HuH-7 (cell line): ENCODE measurements at regions not wholly inside any gene's neighbourhood (a gene's known extent, or its start where the extent isn't known, plus 50 kb on each side); places are given as distances from the start of the nearest gene placed in this dataset.
"Not testable (repeated sequence)": the region's sequence is repeated elsewhere in the genome, so short reads cannot be mapped to it uniquely, and the experiment has no call there.

Experiments
- DNase-seq: peaks from one replicate; pipeline ENCODE4 v3.0.0; 2011; ENCODE audit warnings: low spot score

DNA sequence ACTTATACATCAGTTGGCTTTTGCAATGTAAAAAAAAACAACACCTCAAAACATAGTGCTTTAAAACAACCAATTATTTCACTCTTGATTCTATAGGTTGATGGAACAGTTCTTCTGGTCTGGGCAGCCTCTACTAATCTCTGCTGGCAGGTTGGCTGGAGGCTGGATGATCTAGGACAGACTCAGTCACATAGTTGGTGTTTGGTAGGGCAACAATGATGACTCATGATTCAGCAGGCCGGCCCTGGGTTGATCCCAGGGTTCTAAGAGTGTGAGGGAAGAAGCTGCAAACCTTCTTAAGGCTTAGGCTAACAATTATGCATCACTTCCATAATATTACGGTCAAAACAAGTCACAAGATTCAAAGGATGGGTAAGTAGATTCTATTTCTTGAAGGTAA lies 558.2 kb downstream of the ZNF674 start:
- DNase-seq, result no peak

DNA sequence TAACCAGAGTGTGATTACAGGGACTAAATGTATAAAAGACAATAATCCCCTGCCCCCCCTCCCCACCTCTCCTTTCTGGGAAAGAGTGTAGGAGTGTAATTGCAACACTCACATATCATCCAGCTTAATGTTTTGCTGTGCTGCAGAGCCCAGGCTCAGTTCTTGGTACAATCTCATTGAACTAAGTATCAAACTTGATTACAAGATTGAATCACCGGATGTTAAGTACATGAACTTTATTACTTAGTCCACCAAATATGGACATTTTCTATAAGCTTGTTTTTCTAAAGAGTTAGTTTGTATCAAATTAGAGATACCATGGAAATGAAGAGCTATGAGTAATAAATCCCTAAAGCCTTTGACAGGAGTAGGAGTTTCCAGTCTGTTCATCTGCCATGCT lies 559.1 kb downstream of the ZNF674 start:
- no peak for DNase-seq

DNA sequence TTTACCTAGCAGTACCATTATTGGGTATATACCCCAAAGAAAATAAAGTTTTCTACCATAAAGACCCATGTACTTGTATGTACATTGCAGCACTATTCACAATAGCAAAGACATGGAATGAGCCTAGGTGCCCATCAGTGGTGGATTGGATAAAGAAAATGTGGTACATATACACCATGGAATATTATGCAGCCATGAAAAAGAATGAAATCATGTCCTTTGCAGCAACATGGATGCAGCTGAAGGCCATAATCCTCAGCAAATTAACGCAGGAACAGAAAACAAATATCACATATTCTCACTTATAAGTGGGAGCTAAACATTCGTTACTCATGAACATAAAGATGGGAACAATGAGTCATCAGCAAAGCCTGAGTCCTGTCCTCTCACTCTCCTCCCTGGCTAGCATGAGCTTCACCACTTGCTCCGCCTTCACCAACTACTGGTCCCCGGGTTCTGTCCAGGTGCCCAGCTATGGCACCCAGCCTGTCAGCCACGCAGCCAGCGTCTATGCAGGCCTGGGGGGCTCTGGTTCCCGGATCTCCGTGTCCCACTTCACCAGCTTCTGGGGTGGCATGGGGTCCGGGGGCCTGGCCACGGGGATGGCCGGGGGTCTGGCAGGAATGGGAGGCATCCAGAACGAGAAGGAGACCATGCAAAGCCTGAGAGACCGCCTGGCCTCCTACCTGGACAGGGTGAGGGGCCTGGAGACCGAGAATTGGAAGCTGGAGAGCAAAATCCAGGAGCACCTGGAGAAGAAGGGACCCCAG lies 562.1 kb downstream of the ZNF674 start:
- DNase-seq, result not testable (repeated sequence)

DNA sequence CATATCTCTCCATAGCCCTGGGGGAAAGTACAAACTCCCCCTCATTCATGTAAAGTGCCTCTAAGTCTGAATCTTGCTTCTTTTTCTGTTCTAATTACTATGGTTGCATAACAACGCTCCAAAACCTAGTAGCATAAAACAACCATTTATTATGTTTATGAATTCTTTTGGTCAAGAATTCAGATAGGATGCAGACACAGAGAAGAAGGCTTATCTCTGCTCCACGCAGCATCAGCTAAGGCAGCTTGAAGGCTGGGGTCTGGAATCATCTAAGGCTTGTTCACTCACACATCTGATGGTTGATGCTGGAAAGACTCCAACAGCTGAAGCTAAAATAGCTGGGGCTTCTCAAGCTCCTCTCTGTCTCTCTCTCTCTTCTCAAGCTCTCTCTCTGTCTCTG lies 564.5 kb downstream of the ZNF674 start:
- no peak for DNase-seq

DNA sequence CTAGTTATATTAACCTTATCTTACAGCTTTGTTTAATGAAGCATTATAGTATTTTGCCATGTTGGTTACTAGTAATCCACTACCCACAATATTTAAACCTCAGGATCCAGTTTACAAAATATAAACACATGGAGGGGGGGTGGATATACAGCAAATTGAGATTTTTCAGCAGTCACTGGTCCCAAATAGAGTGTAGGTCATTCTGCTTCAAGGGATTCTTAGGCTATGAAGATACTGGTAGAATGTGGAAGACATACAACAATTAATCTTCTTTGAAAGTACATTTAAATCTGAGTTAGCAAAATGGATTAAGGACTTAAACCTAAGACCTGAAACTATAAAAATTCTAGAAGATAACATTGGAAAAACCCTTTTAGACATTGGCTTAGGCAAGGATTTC lies 569.6 kb downstream of the ZNF674 start:
- DNase-seq, result no peak

DNA sequence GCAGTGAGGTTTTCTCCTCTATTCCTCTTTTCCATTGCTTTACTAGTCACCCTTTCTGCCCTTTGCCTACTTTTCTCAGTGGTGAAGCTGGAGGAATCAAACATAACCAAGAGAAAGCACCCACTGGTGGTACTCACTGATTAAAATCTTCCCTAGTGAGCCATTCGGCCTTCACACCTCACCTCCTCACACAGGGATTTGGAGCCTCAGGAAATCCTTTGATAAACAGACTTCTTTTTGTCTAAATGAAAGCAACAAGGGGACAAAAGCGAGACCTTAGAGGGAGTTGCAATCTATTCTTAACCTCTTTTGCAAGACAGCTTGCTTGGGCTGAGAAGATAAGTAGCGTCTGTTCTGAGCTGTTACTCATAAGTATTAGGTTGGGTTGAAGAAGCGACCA lies 572.6 kb downstream of the ZNF674 start:
- DNase-seq, result no peak

DNA sequence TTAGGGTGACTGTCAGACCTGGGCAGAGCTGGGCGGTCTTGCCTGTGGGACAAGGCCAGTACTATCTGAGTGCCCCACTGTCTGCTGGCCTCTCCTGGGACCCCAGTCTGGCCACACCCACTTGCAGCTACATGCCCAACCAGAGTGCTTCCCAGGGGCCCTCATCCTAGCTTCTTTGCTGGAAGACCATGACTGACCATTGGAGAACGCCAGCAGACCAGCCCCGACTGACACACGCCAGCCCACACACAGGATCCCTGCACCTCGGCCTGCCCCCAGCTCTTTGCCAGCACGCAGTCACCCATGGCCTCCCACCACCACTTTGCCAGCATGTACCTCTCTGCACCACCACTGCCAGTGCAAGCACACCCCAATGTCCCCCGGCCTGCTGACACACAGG lies 585.7 kb downstream of the ZNF674 start:
- no peak for DNase-seq

DNA sequence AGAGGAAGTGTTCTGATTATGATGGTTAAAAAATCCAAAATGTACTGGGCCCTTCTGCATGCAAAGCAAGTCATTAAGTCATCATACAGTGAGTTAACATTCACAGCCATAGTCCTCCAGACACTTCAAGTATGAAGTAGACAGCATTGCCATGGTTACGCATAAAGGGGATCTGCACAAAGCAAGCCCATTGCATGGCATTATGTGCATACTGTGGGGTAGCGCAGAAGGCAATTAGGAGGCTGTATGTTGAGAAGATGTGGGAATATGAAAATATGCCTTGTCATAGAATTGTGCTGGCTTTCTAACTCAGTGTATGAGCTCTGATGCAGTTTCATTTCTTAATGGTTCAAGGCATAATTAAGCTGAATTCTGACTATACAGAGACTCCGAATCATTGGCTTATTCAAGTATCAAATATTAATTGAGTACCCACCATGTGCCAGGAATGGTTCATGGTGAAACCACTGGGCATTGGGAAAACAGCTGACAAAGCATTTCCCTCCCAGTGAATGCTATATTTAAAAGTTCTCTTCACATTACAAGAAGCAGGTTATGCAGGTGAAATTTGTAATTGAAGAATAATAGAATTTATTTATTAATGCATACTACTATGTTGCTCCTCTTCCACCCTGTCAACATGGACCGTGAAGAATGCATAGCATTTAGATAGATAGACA lies 588.9 kb downstream of the ZNF674 start:
- no peak for DNase-seq

DNA sequence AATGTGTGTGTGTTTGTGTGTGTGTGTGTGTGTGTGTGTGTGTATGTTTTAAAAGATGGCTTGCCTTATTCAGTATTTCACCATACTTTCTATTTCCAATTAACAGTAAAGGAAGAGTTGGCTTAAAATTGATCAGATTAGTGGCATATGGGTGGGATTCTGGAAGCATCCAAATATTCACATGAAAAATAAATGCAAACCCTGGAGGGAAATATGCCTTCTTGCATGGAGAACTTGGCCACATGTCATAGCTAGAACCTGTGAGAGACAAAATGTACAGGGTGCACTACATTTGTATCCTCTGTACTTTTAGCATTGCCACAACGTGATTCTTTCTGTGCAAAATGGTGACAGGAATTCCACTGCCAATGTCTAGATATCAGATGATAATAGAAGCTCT lies 589.6 kb downstream of the ZNF674 start:
- DNase-seq, result no peak

DNA sequence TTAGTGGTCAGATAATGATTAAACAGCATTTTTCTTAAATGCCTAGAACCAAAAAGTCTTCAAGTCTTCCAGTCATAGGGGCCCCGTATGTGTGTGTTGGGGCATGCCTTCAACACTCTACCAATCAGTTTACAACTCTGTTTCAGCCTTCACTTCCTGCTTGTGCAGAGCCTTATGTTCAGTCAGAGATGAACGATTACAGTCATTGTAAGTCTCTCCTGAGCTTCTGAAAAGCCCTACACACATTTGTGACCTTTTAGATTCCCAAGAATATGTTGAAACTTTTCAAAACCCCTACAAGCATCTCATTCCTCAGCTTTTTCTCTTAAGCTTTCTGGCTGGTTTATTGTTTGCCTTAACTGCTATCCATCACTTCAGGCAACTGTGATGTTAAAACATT lies 591.2 kb downstream of the ZNF674 start:
- DNase-seq, result no peak

DNA sequence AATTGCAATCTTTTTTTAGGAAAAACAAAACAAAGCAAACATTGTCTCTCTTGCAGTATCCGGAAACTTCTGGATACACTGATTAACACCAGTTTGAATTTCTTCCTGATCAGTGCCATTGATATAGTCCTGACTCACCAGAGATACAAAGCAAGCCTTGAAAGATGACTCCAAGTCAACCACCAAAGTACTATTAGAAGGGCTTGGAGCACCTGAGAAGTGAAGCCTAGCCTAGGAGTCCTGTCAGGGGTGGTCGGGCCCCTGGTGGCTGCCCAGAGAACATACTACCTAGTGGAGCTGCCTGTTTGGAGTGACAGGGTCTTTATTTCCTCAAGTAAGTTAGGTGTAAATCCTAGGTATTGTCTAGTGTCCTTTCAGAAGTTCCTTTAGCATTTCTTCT lies 593.2 kb downstream of the ZNF674 start:
- DNase-seq, result peak; percentile 15

DNA sequence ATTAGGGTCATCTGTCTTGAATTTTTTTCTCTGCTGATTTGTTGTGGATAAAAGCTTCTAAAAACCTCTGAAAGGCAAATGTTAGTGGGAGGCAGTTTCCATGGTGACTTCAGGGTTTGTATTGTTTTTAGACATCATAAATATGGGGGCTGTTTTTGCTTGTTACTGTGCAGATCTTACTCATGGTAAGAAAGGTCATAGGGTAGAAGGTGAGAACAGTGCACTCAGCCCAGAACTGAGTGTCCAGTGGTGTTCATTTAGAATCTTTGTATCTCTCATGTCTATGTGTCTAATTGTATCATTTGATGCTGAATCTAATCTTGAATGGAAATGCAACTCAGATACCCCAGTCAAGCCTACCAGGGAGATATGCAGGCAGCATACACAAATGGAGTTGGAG lies 609.8 kb downstream of the ZNF674 start:
- no peak for DNase-seq

DNA sequence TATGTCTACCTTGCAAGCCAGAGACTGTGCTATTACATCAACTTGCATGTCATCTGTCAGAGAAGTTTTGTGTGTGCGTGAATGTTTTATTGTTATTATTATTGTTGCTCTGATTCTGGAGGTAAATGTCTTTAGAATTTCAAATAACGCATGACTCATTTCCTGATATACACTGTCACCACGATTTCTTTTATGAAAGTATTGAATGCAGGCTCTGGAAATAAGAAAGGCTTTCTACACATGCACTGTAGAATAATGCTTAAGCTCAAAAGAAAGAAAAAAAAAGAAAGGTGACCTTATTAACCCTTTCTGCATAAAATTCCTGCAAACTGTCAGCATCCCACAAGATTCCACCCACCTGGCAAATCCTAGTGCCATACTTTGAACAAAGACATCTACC lies 632.9 kb downstream of the ZNF674 start:
- DNase-seq, result no peak

DNA sequence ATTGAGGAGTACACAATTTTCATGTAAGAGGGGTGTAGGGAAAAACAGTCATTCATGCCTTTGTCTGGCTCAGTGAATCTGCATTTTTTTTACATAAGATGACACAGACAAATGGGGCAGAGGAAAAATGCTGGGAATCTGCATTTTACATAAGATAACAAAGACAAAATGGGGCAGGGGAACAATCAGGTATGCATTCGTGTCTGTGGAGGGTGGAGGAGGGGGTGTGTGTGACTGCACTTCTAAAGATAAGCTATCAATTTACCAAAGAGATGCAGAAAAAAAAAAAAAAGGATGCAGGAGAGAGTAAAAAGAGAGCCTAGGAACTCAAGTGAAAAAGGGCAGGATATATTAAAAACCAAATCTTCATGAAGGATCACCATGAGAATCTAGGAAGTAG lies 637.4 kb downstream of the ZNF674 start:
- DNase-seq, result no peak

DNA sequence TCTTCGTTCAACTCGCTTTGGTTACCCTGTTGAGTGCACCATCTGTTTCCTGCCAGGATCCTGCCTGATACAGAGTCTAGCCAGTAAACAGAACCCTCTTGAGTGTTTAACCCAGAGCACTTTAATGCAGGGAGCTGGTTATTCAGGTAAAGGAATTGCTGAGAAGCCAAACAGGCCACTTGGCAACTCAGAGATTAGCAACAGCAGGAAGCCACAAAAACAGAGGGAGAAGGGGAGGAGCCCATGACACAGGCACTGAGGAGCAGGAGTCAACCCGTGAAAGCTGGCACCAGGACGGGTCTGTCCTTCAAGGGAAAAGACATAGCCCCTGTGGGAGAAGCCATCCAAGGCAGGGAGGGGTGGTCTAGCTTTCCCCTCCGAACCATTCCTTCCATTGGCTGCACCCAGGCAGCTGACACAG lies 641.4 kb downstream of the ZNF674 start:
- DNase-seq, result no peak

DNA sequence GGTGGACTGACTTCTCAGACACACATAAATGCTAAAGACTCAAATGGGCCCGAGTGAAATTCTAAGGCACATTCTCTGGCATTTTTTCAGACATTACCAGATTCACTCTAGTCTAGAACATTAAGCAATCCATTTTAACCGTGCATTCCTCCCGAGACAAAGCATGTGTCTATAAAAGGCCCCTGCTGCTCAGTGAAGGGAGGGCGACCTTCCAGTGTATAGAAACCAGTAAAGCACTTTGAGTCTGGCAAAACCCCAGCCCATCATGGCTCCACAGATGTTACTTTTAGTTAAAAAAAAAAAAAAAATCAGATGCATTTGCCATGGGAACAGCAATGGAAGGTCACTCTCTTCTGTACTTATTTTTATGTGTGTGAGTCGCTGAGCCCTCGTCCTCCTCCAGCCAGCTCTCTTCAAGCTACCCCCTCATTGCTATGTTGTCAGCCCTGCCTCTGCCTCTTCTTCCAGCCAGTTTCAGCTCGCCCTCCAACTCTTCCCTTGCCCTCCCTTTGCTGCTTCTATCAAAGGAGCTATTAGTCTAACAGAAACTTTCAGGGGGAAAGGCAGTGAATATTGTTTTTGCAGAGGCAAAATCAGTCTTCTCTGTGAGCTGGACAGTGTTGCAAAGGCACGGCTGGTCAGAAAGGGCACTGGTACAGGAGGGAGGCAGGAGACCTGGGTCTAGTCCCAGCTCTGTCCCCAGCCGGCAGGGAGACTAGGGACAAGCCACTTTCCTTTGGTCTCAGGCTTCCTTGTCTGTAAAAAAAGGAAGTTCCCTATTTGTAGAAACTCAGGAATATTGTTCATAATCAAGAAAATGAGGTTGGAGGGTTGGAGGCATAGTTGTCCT lies 644.2 kb downstream of the ZNF674 start:
- no peak for DNase-seq

DNA sequence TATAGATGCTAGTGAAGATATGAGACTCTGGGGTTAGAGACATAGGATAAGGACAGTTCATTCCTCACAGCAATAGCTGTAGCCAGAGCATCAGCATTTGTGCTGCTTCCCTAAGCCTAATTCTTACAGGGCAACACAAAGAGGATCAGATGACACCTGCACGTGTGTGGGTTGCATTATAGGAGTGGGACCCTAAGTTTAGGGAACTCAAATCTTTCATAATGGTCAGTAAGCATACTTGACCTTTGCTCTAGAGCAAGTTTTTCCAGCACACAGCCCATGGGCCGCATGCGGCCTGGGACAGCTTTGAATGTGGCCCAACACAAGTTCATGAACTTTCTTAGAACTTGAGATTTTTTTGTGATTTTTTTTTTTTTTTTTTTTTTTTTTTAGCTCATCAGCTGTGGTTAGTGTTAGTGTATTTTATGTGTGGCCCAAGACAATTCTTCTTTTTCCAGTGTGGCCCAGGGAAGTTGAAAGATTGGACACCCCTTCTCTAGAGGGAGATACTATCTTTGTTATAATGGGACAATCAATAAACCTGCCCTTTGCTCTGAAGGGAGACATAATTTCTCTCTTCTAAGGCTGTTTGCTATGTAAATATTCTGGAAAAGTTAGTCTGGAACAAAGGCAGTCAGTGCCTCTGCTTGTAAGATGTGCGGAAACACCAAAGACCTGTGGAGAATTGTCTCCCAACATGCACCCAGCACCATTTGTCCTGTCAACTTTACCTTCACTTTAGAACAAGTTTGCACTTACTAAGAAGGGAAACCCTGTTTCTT lies 650.2 kb downstream of the ZNF674 start:
- no peak for DNase-seq

DNA sequence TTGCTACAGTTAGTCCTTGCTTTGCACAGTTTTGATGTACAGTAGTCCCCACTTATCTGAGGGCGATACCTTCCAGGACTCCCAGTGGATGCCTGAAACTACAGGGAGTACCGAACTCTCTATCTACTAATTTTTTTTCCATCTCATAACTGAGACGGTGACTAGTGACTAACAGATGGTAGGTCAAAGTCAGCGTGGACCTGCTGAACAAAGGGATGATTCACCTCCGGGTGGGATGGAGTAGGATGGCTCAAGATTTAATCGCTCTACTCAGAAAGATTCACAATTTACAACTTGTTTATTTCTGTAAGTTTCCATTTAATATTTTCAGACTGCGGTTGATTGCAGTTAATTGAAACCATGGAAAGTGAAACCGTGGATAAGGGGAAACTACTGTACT lies 655.8 kb downstream of the ZNF674 start:
- no peak for DNase-seq

DNA sequence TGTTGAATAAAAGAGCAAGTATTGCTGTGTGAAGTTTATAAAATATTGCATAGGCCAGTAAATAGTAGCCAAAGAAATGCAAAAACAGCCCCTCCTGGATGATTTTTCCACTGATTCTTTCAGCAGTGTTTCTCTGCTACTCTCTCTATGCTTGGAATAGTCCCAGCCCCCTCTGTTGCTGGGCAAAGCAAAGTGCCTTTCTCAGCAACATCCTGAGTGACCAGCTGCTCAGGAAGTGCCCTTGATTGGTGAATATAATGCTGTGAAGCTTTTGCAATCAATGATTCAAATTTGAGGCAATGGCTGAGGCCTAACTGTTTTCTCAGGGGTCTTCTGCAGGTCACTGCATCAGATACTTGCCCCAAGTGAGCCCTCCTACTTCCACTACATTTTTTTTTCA lies 656.7 kb downstream of the ZNF674 start:
- no peak for DNase-seq

DNA sequence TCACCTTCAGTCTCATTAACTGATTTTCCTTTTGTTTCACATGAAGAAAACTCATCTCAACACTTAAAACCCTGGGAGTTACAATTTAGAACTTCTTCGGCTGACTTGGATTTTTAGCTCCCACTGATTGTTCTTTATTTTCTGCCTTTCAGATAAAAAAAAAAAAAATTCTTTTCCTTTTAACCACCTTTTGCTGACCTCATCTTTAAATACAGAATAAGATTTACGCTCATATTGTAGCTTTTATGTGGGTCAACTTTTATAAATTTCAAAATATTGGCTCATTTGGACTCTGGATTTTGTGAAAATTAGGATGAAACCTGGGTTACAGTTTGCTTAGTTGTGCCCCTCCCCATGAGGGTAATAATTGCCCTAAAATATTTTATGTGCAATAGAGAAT lies 659.3 kb downstream of the ZNF674 start:
- DNase-seq, result no peak

DNA sequence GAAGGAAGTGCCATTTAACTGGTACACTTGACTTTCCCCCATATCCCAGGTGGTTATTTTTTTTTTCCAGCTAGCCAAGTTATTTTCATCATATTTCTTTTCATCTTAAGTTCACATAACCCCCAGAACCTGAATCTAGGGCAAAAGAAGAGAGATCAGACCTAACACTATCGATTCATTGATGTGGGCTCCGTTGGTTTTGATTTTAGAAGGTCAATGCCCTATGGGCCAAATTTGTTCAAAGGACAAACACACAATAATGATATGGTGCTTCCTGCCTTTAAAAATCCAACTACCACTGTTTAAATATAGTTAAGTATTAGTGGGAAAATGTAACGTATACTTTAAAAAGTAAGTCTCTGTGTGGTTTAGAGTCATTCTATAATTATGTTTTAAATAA lies 665.7 kb downstream of the ZNF674 start:
- DNase-seq, result no peak

DNA sequence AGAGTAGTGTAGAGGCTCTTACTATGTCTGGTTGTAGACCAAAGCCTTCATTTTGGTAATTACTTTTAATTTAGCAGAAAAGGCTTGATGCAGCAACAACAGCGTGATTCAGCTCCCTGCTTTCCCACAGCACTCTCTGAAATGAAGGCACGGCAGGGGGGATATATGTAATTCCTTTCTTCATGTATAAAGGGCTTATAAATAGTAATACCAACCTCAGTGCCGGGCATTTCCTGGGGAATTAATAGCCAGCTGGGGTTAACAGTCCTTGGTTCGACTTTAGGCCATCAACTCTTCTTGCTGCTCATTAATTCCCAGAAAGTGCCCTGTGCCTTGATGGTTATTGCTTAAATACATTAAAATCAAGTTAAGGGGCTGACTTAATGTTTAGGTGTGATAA lies 669.0 kb downstream of the ZNF674 start:
- no peak for DNase-seq
